ENCODE measurements at regions not wholly inside any gene's neighbourhood (a gene's known extent, or its start where the extent isn't known, plus 50 kb on each side); places are given as distances from the start of the nearest gene placed in this dataset.

GRCh38 chr6:82487895-82488294 lies 124.3 kb downstream of the TPBG start:
- Histone ChIP-seq H3K9ac (ENCODE audit: low read length) (no peak overlapping the region), H3K79me2 (ENCODE audit: insufficient read depth, low read length) (no peaks in the 10 kb centered on the region), H3K4me3 (replicated peaks in 1 of 2; ENCODE audit: low read depth in 1 of 2, low read length in 2 of 2) (no peak overlapping the region), H3K4me2 (ENCODE audit: low read length) (no peak overlapping the region), H3K27ac (ENCODE audit: low read depth, low read length) (no peak overlapping the region), H3K9me3 (ENCODE audit: control insufficient read depth in 1 of 2, insufficient read depth in 1 of 2, low read depth in 1 of 2, low read length in 2 of 2) (peaks cover 3% of the 10 kb centered on the region in 2 experiments; a peak in 2 of 4 replicates), H3K27me3 (ENCODE audit: insufficient read depth, low read length) (no peaks in the 10 kb centered on the region), H3K9me2 (ENCODE audit: insufficient read depth) (no peaks in the 10 kb centered on the region), H2AFZ (ENCODE audit: low read depth, low read length, poor library complexity, severe bottlenecking) (no peak overlapping the region), H3K4me1 (ENCODE audit: control insufficient read depth in 1 of 2, insufficient read depth in 2 of 2, low read length in 2 of 2) (no peaks in the 10 kb centered on the region), H3K36me3 (ENCODE audit: control insufficient read depth in 1 of 2, insufficient read depth in 2 of 2, low read length in 2 of 2) (no peaks in the 10 kb centered on the region), H4K20me1 (ENCODE audit: insufficient read depth) (no peaks in the 10 kb centered on the region)
- ChIA-PET POLR2A (no interaction called here), RAD21 (ENCODE audit: low non-redundant PET in 1 of 2, low total read pairs in 2 of 2, uncharacterized antibody in 2 of 2, unreplicated experiment in 2 of 2) (no interaction called here), CTCF (no interaction called here)
- intact Hi-C loops (cut with micrococcal nuclease): no loop called here
- BruUV-seq (replicated peaks): no TSS peak
- no peak for ATAC-seq
- DNase-seq (ENCODE audit: low read depth, low spot score): no peak
- TF ChIP-seq ZNF274 (IDR thresholded peaks at IDR 0.05; ENCODE audit: low read depth, low read length) (no peak), EGR1 (IDR thresholded peaks at IDR 0.05; ENCODE audit: low read depth) (no peak), ZFX (IDR thresholded peaks at IDR 0.05) (no peak)

DNA sequence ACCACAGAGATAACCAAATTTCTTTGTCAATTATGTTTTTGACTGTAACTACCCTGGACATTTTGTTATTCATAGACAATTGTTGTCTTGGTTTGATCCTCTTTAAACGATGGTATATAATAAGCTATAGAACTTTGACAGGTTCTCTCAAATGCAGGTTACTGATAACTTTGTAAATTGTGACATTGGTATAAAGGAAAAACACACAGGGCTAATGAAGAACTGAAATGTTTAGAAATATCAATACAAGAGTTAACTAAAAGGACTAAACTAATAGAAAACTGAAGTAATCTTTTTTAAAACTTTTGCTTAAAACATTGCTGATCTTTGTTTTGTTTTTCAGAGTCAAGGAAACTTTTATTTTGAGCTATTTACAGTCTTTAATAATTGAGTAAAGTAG lies 124.8 kb downstream of the TPBG start:
- Histone ChIP-seq H3K4me2 (ENCODE audit: low read length) (no peak overlapping the region), H3K9ac (ENCODE audit: low read length) (no peak overlapping the region), H4K20me1 (ENCODE audit: insufficient read depth) (no peaks in the 10 kb centered on the region), H3K27ac (ENCODE audit: low read depth, low read length) (no peak overlapping the region), H3K9me3 (ENCODE audit: control insufficient read depth in 1 of 2, insufficient read depth in 1 of 2, low read depth in 1 of 2, low read length in 2 of 2) (peaks cover 3% of the 10 kb centered on the region in 2 experiments; a peak in 2 of 4 replicates), H3K36me3 (ENCODE audit: control insufficient read depth in 1 of 2, insufficient read depth in 2 of 2, low read length in 2 of 2) (no peaks in the 10 kb centered on the region), H3K4me3 (replicated peaks in 1 of 2; ENCODE audit: low read depth in 1 of 2, low read length in 2 of 2) (no peak overlapping the region), H3K79me2 (ENCODE audit: insufficient read depth, low read length) (no peaks in the 10 kb centered on the region), H2AFZ (ENCODE audit: low read depth, low read length, poor library complexity, severe bottlenecking) (no peak overlapping the region), H3K27me3 (ENCODE audit: insufficient read depth, low read length) (no peaks in the 10 kb centered on the region), H3K4me1 (ENCODE audit: control insufficient read depth in 1 of 2, insufficient read depth in 2 of 2, low read length in 2 of 2) (no peaks in the 10 kb centered on the region), H3K9me2 (ENCODE audit: insufficient read depth) (no peaks in the 10 kb centered on the region)
- ATAC-seq (no peak), DNase-seq (ENCODE audit: low read depth, low spot score) (no peak)
- intact Hi-C loops (cut with micrococcal nuclease): no loop called here
- no TSS peak for BruUV-seq (replicated peaks)
- RAD21 ChIA-PET (ENCODE audit: low non-redundant PET in 1 of 2, low total read pairs in 2 of 2, uncharacterized antibody in 2 of 2, unreplicated experiment in 2 of 2): no interaction called here
- CTCF ChIA-PET: no interaction called here
- POLR2A ChIA-PET: no interaction called here
- TF ChIP-seq JUND (IDR thresholded peaks at IDR 0.05) (no peak), CBX3 (IDR thresholded peaks at IDR 0.05; ENCODE audit: low read depth) (no peak), EZH2 (IDR thresholded peaks at IDR 0.05) (no peak), TCF7L2 (IDR thresholded peaks at IDR 0.05; ENCODE audit: borderline replicate concordance, extremely low read depth, insufficient read depth, insufficient read length) (no peak), EGR1 (IDR thresholded peaks at IDR 0.05; ENCODE audit: low read depth) (no peak), SP1 (IDR thresholded peaks at IDR 0.05; ENCODE audit: low read depth) (no peak), FOSL1 (IDR thresholded peaks at IDR 0.05; ENCODE audit: low read depth) (no peak), RAD21 (IDR thresholded peaks at IDR 0.05; ENCODE audit: low read depth) (no peak), POLR2AphosphoS5 (IDR thresholded peaks at IDR 0.05; ENCODE audit: low read depth, low read length) (no peak), SRF (IDR thresholded peaks at IDR 0.05; ENCODE audit: low read depth) (no peak)
